Keratinocyte (primary cell): ENCODE measurements at regions not wholly inside any gene's neighbourhood (a gene's known extent, or its start where the extent isn't known, plus 50 kb on each side); places are given as distances from the start of the nearest gene placed in this dataset.

Source experiments
- DNase-seq: peaks from one replicate; pipeline ENCODE4 v3.0.0-alpha.2; 2011; ENCODE audit warnings: low read depth, missing footprints, low spot score
- FAIRE-seq: peaks from 2 replicates; lab custom pipeline; 2011; peaks lifted over from hg19 to GRCh38; lab: Jason Lieb, UNC
- H2AFZ ChIP-seq: 2 replicates; pipeline ENCODE4 v1.6.0; 2012; ENCODE audit warnings: low read length, control low read depth, inconsistent platforms; ENCODE audit not compliant: control insufficient read depth
- H3K27ac ChIP-seq: 2 replicates; pipeline ENCODE4 v1.5.1; 2011; ENCODE audit warnings: low read length; ENCODE audit not compliant: control insufficient read depth, insufficient read depth
- H3K27me3 ChIP-seq: 3 replicates; pipeline ENCODE4 v1.6.0; 2011; ENCODE audit warnings: low read length; ENCODE audit not compliant: control insufficient read depth, insufficient read depth; ENCODE audit errors: extremely low read depth
- H3K36me3 ChIP-seq, 2 experiments: 2 replicates in 1 of 2; 3 replicates in 1 of 2; pipeline ENCODE4 v1.5.1; 2011; ENCODE audit warnings: low read length in 2 of 2, mild to moderate bottlenecking in 1 of 2; ENCODE audit not compliant: control insufficient read depth in 2 of 2, insufficient read depth in 2 of 2; ENCODE audit errors: extremely low read depth in 1 of 2
- H3K4me1 ChIP-seq: 3 replicates; pipeline ENCODE4 v1.5.1; 2011; ENCODE audit warnings: low read length; ENCODE audit not compliant: control insufficient read depth, insufficient read depth; ENCODE audit errors: extremely low read depth
- H3K4me2 ChIP-seq: 3 replicates; pipeline ENCODE4 v1.6.0; 2011; ENCODE audit warnings: low read depth, low read length; ENCODE audit not compliant: control insufficient read depth, insufficient read depth; ENCODE audit errors: extremely low read depth
- H3K4me3 ChIP-seq, 3 experiments: fragments of 200-600 bp in 1 of 3; sonication (generic) in 1 of 3; 2 replicates in 2 of 3; 3 replicates in 1 of 3; pipeline ENCODE4 v1.5.1; 2011 to 2016; ENCODE audit warnings: low read length in 3 of 3, mild to moderate bottlenecking in 3 of 3, control low read depth in 2 of 3, inconsistent platforms in 1 of 3, low read depth in 1 of 3, mixed read lengths in 1 of 3, mixed run types in 1 of 3, moderate library complexity in 1 of 3; ENCODE audit not compliant: control insufficient read depth in 2 of 3, insufficient read depth in 2 of 3; ENCODE audit errors: extremely low read depth in 1 of 3
- H3K79me2 ChIP-seq: 2 replicates; pipeline ENCODE4 v1.6.0; 2012; ENCODE audit warnings: low read length; ENCODE audit not compliant: control insufficient read depth, insufficient read depth
- H3K9ac ChIP-seq: 3 replicates; pipeline ENCODE4 v1.6.0; 2011; ENCODE audit warnings: low read length; ENCODE audit not compliant: control insufficient read depth, insufficient read depth; ENCODE audit errors: extremely low read depth
- H3K9me1 ChIP-seq: 3 replicates; pipeline ENCODE4 v1.6.0; 2011; ENCODE audit warnings: low read length; ENCODE audit not compliant: control insufficient read depth, insufficient read depth; ENCODE audit errors: extremely low read depth
- H3K9me3 ChIP-seq: 2 replicates; pipeline ENCODE4 v1.5.1; 2012; ENCODE audit warnings: low read depth, low read length; ENCODE audit not compliant: control insufficient read depth
- H4K20me1 ChIP-seq: 3 replicates; pipeline ENCODE4 v1.6.0; 2011; ENCODE audit warnings: low read length; ENCODE audit not compliant: control insufficient read depth, insufficient read depth; ENCODE audit errors: extremely low read depth
- CTCF ChIP-seq, 3 experiments: IDR thresholded peaks in 1 of 3; conservative IDR thresholded peaks in 1 of 3; optimal IDR thresholded peaks in 1 of 3; 2 replicates in 2 of 3; 3 replicates in 1 of 3; pipeline versions ENCODE3 to v1.5.1; 2011; ENCODE audit warnings: low read length in 3 of 3, mild to moderate bottlenecking in 3 of 3, moderate library complexity in 2 of 3, control low read depth in 1 of 3, inconsistent platforms in 1 of 3; ENCODE audit not compliant: insufficient read depth in 2 of 3; ENCODE audit errors: extremely low read depth in 1 of 3
- EZH2 ChIP-seq: IDR thresholded peaks from one replicate; pipeline ENCODE4 v1.6.1; 2012; ENCODE audit warnings: inconsistent platforms, mild to moderate bottlenecking, low read length, moderate library complexity
- dilution Hi-C: fragments of 300-500 bp; cut with MboI; formaldehyde crosslinking; loops from one replicate; pipeline ENCODE4 v1.7.0; 2020; ENCODE audit warnings: low sequenced_read_pairs; ENCODE audit not compliant: extremely low pct_ligation_motif_present

GRCh38 chr18:73119574-73119973 lies 251.8 kb upstream of the NETO1 start:
- FAIRE-seq = no peak
- H4K20me1 ChIP-seq = no peaks in the 10 kb centered on the region
- no peak overlapping the region for H3K4me2 ChIP-seq
- no peak overlapping the region for H3K9ac ChIP-seq
- H3K9me1 ChIP-seq = no peaks in the 10 kb centered on the region
- no peak overlapping the region for H3K4me3 ChIP-seq
- no peak overlapping the region for H2AFZ ChIP-seq
- no peaks in the 10 kb centered on the region for H3K27me3 ChIP-seq
- H3K27ac ChIP-seq = no peak overlapping the region
- dilution Hi-C loops = no loop called here
- H3K4me1 ChIP-seq = no peaks in the 10 kb centered on the region
- TF ChIP-seq EZH2 (no peak), CTCF (optimal IDR thresholded peaks at IDR 0.05 in 1 of 3, IDR thresholded peaks at IDR 0.05 in 1 of 3, conservative IDR thresholded peaks at IDR 0.05 in 1 of 3; ENCODE audit: extremely low read depth in 1 of 3, insufficient read depth in 2 of 3, low read length in 3 of 3) (no peak)
- DNase-seq = no peak
- H3K79me2 ChIP-seq = no peaks in the 10 kb centered on the region
- no peaks in the 10 kb centered on the region for H3K9me3 ChIP-seq
- no peaks in the 10 kb centered on the region for H3K36me3 ChIP-seq

GRCh38 chr18:73118121-73118816 lies 250.5 kb upstream of the NETO1 start:
- Histone ChIP-seq H3K4me1 (no peaks in the 10 kb centered on the region), H4K20me1 (no peaks in the 10 kb centered on the region), H3K79me2 (no peaks in the 10 kb centered on the region), H3K27me3 (no peaks in the 10 kb centered on the region), H3K27ac (no peak overlapping the region), H3K9ac (no peak overlapping the region), H3K4me2 (no peak overlapping the region), H2AFZ (no peak overlapping the region), H3K36me3 (no peaks in the 10 kb centered on the region), H3K9me1 (no peaks in the 10 kb centered on the region), H3K9me3 (no peaks in the 10 kb centered on the region), H3K4me3 (no peak overlapping the region)
- DNase-seq (no peak), FAIRE-seq (no peak)
- dilution Hi-C loops = no loop called here
- TF ChIP-seq EZH2 = no peak
- no peak for TF ChIP-seq CTCF (optimal IDR thresholded peaks at IDR 0.05 in 1 of 3, IDR thresholded peaks at IDR 0.05 in 1 of 3, conservative IDR thresholded peaks at IDR 0.05 in 1 of 3; ENCODE audit: extremely low read depth in 1 of 3, insufficient read depth in 2 of 3, low read length in 3 of 3)
